WTC11 (cell line): ENCODE measurements at regions not wholly inside any gene's neighbourhood (a gene's known extent, or its start where the extent isn't known, plus 50 kb on each side); places are given as distances from the start of the nearest gene placed in this dataset.

Experiments used
- ATAC-seq: fragments of 200-7000 bp; cut with Tn5 transposase; 2 replicates; pipeline ENCODE4 v1.10.0; 2021; ENCODE audit warnings: mild to moderate bottlenecking, moderate library complexity
- CTCF ChIA-PET: fragments of 300-600 bp; sonication (Branson Sonifier 250); formaldehyde crosslinking; loops from one replicate; lab custom pipeline; 2021; ENCODE audit warnings: antibody characterized with exemption; lab: Charles Lee
- POLR2A ChIA-PET: fragments of 350-600 bp; sonication (Branson Sonifier 250); formaldehyde crosslinking; loops from one replicate; lab custom pipeline; 2021; ENCODE audit warnings: antibody characterized with exemption; lab: Charles Lee
- DNase-seq: peaks from one replicate; pipeline ENCODE4 v3.0.0; 2021; ENCODE audit warnings: low spot score
- H3K27ac Mint-ChIP-seq: 2 replicates; pipeline ENCODE4 v1.8.0; 2021; ENCODE audit warnings: mixed read lengths
- H3K27me3 Mint-ChIP-seq: 2 replicates; pipeline ENCODE4 v1.8.0; 2021; ENCODE audit warnings: low read depth, mild to moderate bottlenecking, moderate library complexity, mixed read lengths
- H3K36me3 Mint-ChIP-seq: 2 replicates; pipeline ENCODE4 v1.8.0; 2021; ENCODE audit warnings: mixed read lengths
- H3K4me1 Mint-ChIP-seq: 2 replicates; pipeline ENCODE4 v1.8.0; 2022; ENCODE audit warnings: mixed read lengths
- H3K4me3 Mint-ChIP-seq: 2 replicates; pipeline ENCODE4 v1.8.0; 2021; ENCODE audit warnings: mild to moderate bottlenecking, moderate library complexity, mixed read lengths
- H3K9me3 Mint-ChIP-seq: 2 replicates; pipeline ENCODE4 v1.8.0; 2021; ENCODE audit warnings: mixed read lengths
- AFF4 ChIP-seq: sonication (generic); formaldehyde crosslinking; IDR thresholded peaks from 2 replicates; pipeline ENCODE4 v1.8.1; 2023; ENCODE audit warnings: mild to moderate bottlenecking, missing genetic modification reagents, borderline replicate concordance
- EMX1 ChIP-seq: fragments of 250-450 bp; sonication (Bioruptor Pico); IDR thresholded peaks from 2 replicates; pipeline ENCODE4 v1.8.0; 2021; ENCODE audit warnings: mild to moderate bottlenecking
- GRHL2 ChIP-seq: fragments of 250-450 bp; sonication (Bioruptor Pico); IDR thresholded peaks from 2 replicates; pipeline ENCODE4 v1.8.0; 2022; ENCODE audit warnings: mild to moderate bottlenecking, moderate library complexity; ENCODE audit not compliant: insufficient replicate concordance, severe bottlenecking
- MLX ChIP-seq: sonication (generic); formaldehyde crosslinking; IDR thresholded peaks from 2 replicates; pipeline ENCODE4 v1.8.1; 2023; ENCODE audit warnings: mild to moderate bottlenecking, missing genetic modification reagents, moderate library complexity
- MXD4 ChIP-seq: fragments of 250-450 bp; sonication (Bioruptor Pico); IDR thresholded peaks from 2 replicates; pipeline ENCODE4 v1.8.0; 2021; ENCODE audit warnings: mild to moderate bottlenecking, moderate library complexity, borderline replicate concordance
- NFATC4 ChIP-seq: fragments of 250-450 bp; sonication (Bioruptor Pico); IDR thresholded peaks from 2 replicates; pipeline ENCODE4 v1.9.0; 2021; ENCODE audit warnings: mild to moderate bottlenecking
- PRRX2 ChIP-seq: fragments of 250-450 bp; sonication (Bioruptor Pico); IDR thresholded peaks from 2 replicates; pipeline ENCODE4 v1.8.0; 2021; ENCODE audit warnings: mild to moderate bottlenecking
- RELA ChIP-seq: sonication (generic); formaldehyde crosslinking; IDR thresholded peaks from 2 replicates; pipeline ENCODE4 v1.8.1; 2022; ENCODE audit warnings: missing genetic modification reagents, mild to moderate bottlenecking, borderline replicate concordance
- SOX15 ChIP-seq: fragments of 250-450 bp; sonication (Bioruptor Pico); IDR thresholded peaks from 2 replicates; pipeline ENCODE4 v1.9.0; 2021; ENCODE audit warnings: mild to moderate bottlenecking
- ZNF396 ChIP-seq: fragments of 250-450 bp; sonication (Bioruptor Pico); IDR thresholded peaks from 2 replicates; pipeline ENCODE4 v1.8.0; 2021; ENCODE audit warnings: mild to moderate bottlenecking, moderate library complexity, borderline replicate concordance
- ZNF416 ChIP-seq: fragments of 250-450 bp; sonication (Bioruptor Pico); IDR thresholded peaks from 2 replicates; pipeline ENCODE4 v1.9.0; 2021; ENCODE audit warnings: mild to moderate bottlenecking, inconsistent platforms
- TF ChIP-seq, protein P1 (sequence below): fragments of 250-450 bp; sonication (Bioruptor Pico); IDR thresholded peaks from 2 replicates; pipeline ENCODE4 v1.9.0; 2021; ENCODE audit warnings: mild to moderate bottlenecking
- TF ChIP-seq, protein P2 (sequence below): sonication (generic); formaldehyde crosslinking; IDR thresholded peaks from 2 replicates; pipeline ENCODE4 v1.8.1; 2022; ENCODE audit warnings: low read depth, missing genetic modification reagents, borderline replicate concordance

DNA sequence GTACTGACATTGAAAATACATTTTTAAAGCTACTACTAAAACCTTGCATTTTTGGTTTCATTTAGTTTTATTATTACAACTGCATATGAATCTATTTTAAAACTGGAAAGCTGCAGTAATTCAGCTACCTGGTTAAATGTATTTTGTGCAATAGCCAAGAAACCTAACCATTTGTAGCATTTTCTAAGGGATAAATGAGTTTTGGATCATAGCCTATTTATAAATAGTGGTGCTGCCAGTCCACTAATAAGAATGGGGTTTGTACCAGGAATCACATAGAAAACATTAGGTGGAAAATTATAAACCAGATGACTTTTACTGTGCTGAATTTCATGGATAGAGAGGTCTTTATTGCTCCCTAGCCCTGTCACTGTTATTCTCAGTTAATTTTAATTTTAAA lies 454.7 kb downstream of the DIPK2A start (continued):
- TF ChIP-seq, protein P1, sequence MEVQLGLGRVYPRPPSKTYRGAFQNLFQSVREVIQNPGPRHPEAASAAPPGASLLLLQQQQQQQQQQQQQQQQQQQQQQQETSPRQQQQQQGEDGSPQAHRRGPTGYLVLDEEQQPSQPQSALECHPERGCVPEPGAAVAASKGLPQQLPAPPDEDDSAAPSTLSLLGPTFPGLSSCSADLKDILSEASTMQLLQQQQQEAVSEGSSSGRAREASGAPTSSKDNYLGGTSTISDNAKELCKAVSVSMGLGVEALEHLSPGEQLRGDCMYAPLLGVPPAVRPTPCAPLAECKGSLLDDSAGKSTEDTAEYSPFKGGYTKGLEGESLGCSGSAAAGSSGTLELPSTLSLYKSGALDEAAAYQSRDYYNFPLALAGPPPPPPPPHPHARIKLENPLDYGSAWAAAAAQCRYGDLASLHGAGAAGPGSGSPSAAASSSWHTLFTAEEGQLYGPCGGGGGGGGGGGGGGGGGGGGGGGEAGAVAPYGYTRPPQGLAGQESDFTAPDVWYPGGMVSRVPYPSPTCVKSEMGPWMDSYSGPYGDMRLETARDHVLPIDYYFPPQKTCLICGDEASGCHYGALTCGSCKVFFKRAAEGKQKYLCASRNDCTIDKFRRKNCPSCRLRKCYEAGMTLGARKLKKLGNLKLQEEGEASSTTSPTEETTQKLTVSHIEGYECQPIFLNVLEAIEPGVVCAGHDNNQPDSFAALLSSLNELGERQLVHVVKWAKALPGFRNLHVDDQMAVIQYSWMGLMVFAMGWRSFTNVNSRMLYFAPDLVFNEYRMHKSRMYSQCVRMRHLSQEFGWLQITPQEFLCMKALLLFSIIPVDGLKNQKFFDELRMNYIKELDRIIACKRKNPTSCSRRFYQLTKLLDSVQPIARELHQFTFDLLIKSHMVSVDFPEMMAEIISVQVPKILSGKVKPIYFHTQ (CRISPR knock-in tag): no peak
- TF ChIP-seq RELA (CRISPR knock-in tag) (no peak), PRRX2 (CRISPR knock-in tag) (no peak), AFF4 (CRISPR knock-in tag) (no peak), EMX1 (CRISPR knock-in tag) (no peak), MXD4 (CRISPR knock-in tag) (no peak), SOX15 (no peak), GRHL2 (CRISPR knock-in tag) (no peak)
- TF ChIP-seq, protein P2, sequence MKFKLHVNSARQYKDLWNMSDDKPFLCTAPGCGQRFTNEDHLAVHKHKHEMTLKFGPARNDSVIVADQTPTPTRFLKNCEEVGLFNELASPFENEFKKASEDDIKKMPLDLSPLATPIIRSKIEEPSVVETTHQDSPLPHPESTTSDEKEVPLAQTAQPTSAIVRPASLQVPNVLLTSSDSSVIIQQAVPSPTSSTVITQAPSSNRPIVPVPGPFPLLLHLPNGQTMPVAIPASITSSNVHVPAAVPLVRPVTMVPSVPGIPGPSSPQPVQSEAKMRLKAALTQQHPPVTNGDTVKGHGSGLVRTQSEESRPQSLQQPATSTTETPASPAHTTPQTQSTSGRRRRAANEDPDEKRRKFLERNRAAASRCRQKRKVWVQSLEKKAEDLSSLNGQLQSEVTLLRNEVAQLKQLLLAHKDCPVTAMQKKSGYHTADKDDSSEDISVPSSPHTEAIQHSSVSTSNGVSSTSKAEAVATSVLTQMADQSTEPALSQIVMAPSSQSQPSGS (CRISPR knock-in tag): no peak

DNA sequence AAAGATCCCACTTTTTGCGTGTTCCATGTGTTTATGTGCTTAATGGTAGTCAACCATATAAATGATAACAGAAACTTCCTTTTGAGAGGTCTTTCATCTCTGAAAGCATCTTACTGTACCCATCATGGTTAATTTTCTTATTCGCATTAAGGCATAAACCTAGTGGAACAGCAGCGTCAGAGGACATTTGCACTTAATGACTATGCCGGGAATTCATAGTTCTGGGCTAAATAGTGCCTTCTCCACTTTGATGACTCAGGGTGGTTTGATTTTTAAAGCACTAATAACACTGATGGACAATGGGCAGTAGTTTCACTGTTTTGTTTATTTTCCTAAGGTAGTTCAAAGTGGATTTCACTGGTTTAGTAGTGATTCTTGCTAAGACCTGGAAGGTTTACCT lies 455.3 kb downstream of the DIPK2A start:
- H3K27me3 Mint-ChIP-seq: no peaks in the 10 kb centered on the region
- H3K27ac Mint-ChIP-seq: no peak overlapping the region; the same call in 1 of the 2 replicates
- CTCF ChIA-PET: no interaction called here
- peaks cover 20% of the 10 kb centered on the region for H3K4me1 Mint-ChIP-seq
- POLR2A ChIA-PET: no interaction called here
- no peak for TF ChIP-seq MLX (CRISPR knock-in tag)
- TF ChIP-seq NFATC4 (CRISPR knock-in tag): no peak
- no peak overlapping the region for H3K4me3 Mint-ChIP-seq
- H3K36me3 Mint-ChIP-seq: no peaks in the 10 kb centered on the region
- H3K9me3 Mint-ChIP-seq: no peaks in the 10 kb centered on the region
- ATAC-seq (no peak), DNase-seq (no peak)

GRCh38 chr3:144429719-144430121 lies 458.1 kb downstream of the DIPK2A start:
- no peak overlapping the region for H3K27ac Mint-ChIP-seq
- no peak; the same call in 1 of the 2 replicates for ATAC-seq
- CTCF ChIA-PET: no interaction called here
- H3K9me3 Mint-ChIP-seq: peaks cover 3% of the 10 kb centered on the region; the same call in 1 of the 2 replicates
- no peak for TF ChIP-seq ZNF416
- TF ChIP-seq ZNF396 (CRISPR knock-in tag): no peak
- H3K4me3 Mint-ChIP-seq: no peak overlapping the region
- H3K4me1 Mint-ChIP-seq: peaks cover 15% of the 10 kb centered on the region
- H3K36me3 Mint-ChIP-seq: no peaks in the 10 kb centered on the region
- no peaks in the 10 kb centered on the region for H3K27me3 Mint-ChIP-seq
- DNase-seq: no peak
- POLR2A ChIA-PET: no interaction called here
